SK-N-SH treated with all-trans-retinoic acid at 6 μM for 48 hours (cell line): ENCODE measurements at regions not wholly inside any gene's neighbourhood (a gene's known extent, or its start where the extent isn't known, plus 50 kb on each side); places are given as distances from the start of the nearest gene placed in this dataset.

Experiments used
- BACH2 ChIP-seq: fragments of 250-450 bp; sonication (Bioruptor Pico); IDR thresholded peaks from 2 replicates; pipeline ENCODE4 v1.9.0; 2021; ENCODE audit warnings: mild to moderate bottlenecking, borderline replicate concordance
- ESRRG ChIP-seq: fragments of 250-450 bp; sonication (Bioruptor Pico); IDR thresholded peaks from 2 replicates; pipeline ENCODE4 v1.6.1; 2021; ENCODE audit warnings: mild to moderate bottlenecking
- GLIS3 ChIP-seq: fragments of 250-450 bp; sonication (Bioruptor Pico); IDR thresholded peaks from 2 replicates; pipeline ENCODE4 v1.5.0; 2020; ENCODE audit warnings: mild to moderate bottlenecking, moderate library complexity
- ISL1 ChIP-seq: fragments of 250-450 bp; sonication (Bioruptor Pico); IDR thresholded peaks from 2 replicates; pipeline ENCODE4 v2.1.2; 2022; ENCODE audit warnings: mild to moderate bottlenecking, moderate library complexity
- OSR1 ChIP-seq: fragments of 250-450 bp; sonication (Bioruptor Pico); IDR thresholded peaks from 2 replicates; pipeline ENCODE4 v1.8.0; 2022; ENCODE audit warnings: moderate library complexity, mild to moderate bottlenecking, inconsistent platforms
- RARB ChIP-seq: fragments of 250-450 bp; sonication (Bioruptor Pico); IDR thresholded peaks from 2 replicates; pipeline ENCODE4 v1.8.0; 2021; ENCODE audit warnings: mild to moderate bottlenecking, moderate library complexity
- SNAI2 ChIP-seq: fragments of 250-450 bp; sonication (Bioruptor Pico); IDR thresholded peaks from 2 replicates; pipeline ENCODE4 v1.5.0; 2020; ENCODE audit warnings: mild to moderate bottlenecking, moderate library complexity
- TCF4 ChIP-seq: fragments of 250-450 bp; sonication (Bioruptor Pico); IDR thresholded peaks from 2 replicates; pipeline ENCODE4 v1.8.0; 2021; ENCODE audit warnings: mild to moderate bottlenecking, moderate library complexity, borderline replicate concordance
- ZFP3 ChIP-seq: fragments of 250-450 bp; sonication (Bioruptor Pico); IDR thresholded peaks from 2 replicates; pipeline ENCODE4 v1.5.0; 2020; ENCODE audit warnings: mild to moderate bottlenecking, moderate library complexity
- ZFP30 ChIP-seq: fragments of 450-650 bp; formaldehyde crosslinking; IDR thresholded peaks from 2 replicates; pipeline ENCODE4 v1.5.0; 2022; ENCODE audit warnings: mild to moderate bottlenecking, moderate library complexity
- ZNF565 ChIP-seq: fragments of 450-650 bp; formaldehyde crosslinking; conservative IDR thresholded peaks from 2 replicates; pipeline ENCODE4 v1.5.0; 2020; ENCODE audit warnings: low read depth, mild to moderate bottlenecking, moderate library complexity
- TF ChIP-seq, protein P1 (sequence below): fragments of 250-450 bp; sonication (Bioruptor Pico); IDR thresholded peaks from 2 replicates; pipeline ENCODE4 v1.8.0; 2020; ENCODE audit warnings: mild to moderate bottlenecking, moderate library complexity, borderline replicate concordance
- TF ChIP-seq, protein P2 (sequence below): fragments of 250-450 bp; sonication (Bioruptor Pico); IDR thresholded peaks from 2 replicates; pipeline ENCODE4 v1.5.0; 2020; ENCODE audit warnings: mild to moderate bottlenecking, moderate library complexity
- TF ChIP-seq, protein P3 (sequence below): fragments of 250-450 bp; sonication (Bioruptor Pico); IDR thresholded peaks from 2 replicates; pipeline ENCODE4 v1.5.1; 2020; ENCODE audit warnings: low read depth, mild to moderate bottlenecking, moderate library complexity

DNA sequence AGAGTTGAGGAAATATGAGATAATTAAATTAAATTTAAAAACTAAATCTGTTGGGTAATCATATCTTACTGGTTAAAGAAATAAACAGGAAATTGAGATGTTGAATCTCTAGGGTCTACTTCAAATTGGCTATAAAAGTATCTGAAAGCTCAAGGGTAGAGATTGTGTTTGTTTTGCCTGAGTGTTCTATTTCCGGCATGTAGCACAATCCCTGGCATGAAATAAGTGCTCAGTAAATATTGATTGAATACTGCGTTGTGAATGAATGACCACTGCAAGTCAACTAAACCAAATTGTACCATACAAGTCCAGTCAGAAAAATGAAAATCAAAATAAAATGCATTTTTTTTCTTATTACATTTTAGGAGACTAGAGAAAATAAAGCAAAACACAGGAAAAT lies 709.8 kb downstream of the EPM2A start:
- TF ChIP-seq TCF4 (CRISPR knock-in tag) (no peak), SNAI2 (CRISPR knock-in tag) (no peak), ESRRG (no peak), ISL1 (CRISPR knock-in tag) (no peak), ZNF565 (CRISPR knock-in tag) (no peak), RARB (CRISPR knock-in tag) (no peak), ZFP3 (CRISPR knock-in tag) (no peak), GLIS3 (CRISPR knock-in tag) (no peak), ZFP30 (CRISPR knock-in tag) (no peak), OSR1 (no peak), BACH2 (no peak)
- TF ChIP-seq, protein P1, sequence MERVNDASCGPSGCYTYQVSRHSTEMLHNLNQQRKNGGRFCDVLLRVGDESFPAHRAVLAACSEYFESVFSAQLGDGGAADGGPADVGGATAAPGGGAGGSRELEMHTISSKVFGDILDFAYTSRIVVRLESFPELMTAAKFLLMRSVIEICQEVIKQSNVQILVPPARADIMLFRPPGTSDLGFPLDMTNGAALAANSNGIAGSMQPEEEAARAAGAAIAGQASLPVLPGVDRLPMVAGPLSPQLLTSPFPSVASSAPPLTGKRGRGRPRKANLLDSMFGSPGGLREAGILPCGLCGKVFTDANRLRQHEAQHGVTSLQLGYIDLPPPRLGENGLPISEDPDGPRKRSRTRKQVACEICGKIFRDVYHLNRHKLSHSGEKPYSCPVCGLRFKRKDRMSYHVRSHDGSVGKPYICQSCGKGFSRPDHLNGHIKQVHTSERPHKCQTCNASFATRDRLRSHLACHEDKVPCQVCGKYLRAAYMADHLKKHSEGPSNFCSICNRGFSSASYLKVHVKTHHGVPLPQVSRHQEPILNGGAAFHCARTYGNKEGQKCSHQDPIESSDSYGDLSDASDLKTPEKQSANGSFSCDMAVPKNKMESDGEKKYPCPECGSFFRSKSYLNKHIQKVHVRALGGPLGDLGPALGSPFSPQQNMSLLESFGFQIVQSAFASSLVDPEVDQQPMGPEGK (CRISPR knock-in tag), result no peak
- TF ChIP-seq, protein P2, sequence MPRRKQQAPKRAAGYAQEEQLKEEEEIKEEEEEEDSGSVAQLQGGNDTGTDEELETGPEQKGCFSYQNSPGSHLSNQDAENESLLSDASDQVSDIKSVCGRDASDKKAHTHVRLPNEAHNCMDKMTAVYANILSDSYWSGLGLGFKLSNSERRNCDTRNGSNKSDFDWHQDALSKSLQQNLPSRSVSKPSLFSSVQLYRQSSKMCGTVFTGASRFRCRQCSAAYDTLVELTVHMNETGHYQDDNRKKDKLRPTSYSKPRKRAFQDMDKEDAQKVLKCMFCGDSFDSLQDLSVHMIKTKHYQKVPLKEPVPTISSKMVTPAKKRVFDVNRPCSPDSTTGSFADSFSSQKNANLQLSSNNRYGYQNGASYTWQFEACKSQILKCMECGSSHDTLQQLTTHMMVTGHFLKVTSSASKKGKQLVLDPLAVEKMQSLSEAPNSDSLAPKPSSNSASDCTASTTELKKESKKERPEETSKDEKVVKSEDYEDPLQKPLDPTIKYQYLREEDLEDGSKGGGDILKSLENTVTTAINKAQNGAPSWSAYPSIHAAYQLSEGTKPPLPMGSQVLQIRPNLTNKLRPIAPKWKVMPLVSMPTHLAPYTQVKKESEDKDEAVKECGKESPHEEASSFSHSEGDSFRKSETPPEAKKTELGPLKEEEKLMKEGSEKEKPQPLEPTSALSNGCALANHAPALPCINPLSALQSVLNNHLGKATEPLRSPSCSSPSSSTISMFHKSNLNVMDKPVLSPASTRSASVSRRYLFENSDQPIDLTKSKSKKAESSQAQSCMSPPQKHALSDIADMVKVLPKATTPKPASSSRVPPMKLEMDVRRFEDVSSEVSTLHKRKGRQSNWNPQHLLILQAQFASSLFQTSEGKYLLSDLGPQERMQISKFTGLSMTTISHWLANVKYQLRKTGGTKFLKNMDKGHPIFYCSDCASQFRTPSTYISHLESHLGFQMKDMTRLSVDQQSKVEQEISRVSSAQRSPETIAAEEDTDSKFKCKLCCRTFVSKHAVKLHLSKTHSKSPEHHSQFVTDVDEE (CRISPR knock-in tag), result no peak
- TF ChIP-seq, protein P3, sequence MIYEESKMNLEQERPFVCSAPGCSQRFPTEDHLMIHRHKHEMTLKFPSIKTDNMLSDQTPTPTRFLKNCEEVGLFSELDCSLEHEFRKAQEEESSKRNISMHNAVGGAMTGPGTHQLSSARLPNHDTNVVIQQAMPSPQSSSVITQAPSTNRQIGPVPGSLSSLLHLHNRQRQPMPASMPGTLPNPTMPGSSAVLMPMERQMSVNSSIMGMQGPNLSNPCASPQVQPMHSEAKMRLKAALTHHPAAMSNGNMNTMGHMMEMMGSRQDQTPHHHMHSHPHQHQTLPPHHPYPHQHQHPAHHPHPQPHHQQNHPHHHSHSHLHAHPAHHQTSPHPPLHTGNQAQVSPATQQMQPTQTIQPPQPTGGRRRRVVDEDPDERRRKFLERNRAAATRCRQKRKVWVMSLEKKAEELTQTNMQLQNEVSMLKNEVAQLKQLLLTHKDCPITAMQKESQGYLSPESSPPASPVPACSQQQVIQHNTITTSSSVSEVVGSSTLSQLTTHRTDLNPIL (CRISPR knock-in tag), result no peak
